Ovary (tissue), 7 donors: ENCODE measurements at regions not wholly inside any gene's neighbourhood (a gene's known extent, or its start where the extent isn't known, plus 50 kb on each side); places are given as distances from the start of the nearest gene placed in this dataset.

Experiments
- DNase-seq, 5 donors: peaks; one replicate each; pipeline ENCODE4 v3.0.0-alpha.2; 2019 to 2020
- H3K27ac ChIP-seq, 2 donors: fragments of 200-600 bp; one replicate each; pipeline versions ENCODE4 v1.5.1 to v1.8.0; 2019 to 2022
- H3K27me3 ChIP-seq: fragments of 200-600 bp; one replicate; pipeline ENCODE4 v1.8.0; 2022
- H3K36me3 ChIP-seq: fragments of 200-600 bp; sonication (generic); one replicate; pipeline ENCODE4 v1.5.1; 2019
- H3K4me1 ChIP-seq: one replicate; pipeline ENCODE4 v1.8.1; 2013; ENCODE audit warnings: mild to moderate bottlenecking, moderate library complexity; ENCODE audit not compliant: insufficient read depth
- H3K4me3 ChIP-seq: fragments of 200-600 bp; sonication (generic); one replicate; pipeline ENCODE4 v1.5.1; 2017
- H3K9me3 ChIP-seq, 2 donors: fragments of 200-600 bp in 1 of 2; sonication (generic) in 1 of 2; one replicate each; pipeline versions ENCODE4 v1.5.1 to v1.8.1; 2013 to 2019; ENCODE audit warnings: mild to moderate bottlenecking in 1 of 2, moderate library complexity in 1 of 2
- EP300 ChIP-seq: sonication (generic); formaldehyde crosslinking; IDR thresholded peaks from one replicate; pipeline ENCODE4 v1.6.1; 2017; ENCODE audit warnings: antibody characterized with exemption
- POLR2A ChIP-seq: fragments of 450-650 bp; IDR thresholded peaks from one replicate; pipeline ENCODE4 v1.6.1; 2017; ENCODE audit warnings: antibody characterized with exemption, mild to moderate bottlenecking, moderate library complexity
- WGBS, 3 donors: extraction: QIAGEN DNeasy Blood & Tissue Kit in 1 of 3; methylation state at CpG; one replicate each; pipeline versions ENCODE4 v1.1.5 to v1.1.7; 2013 to 2017; 5-methylcytosine and 5-hydroxymethylcytosine counted together
- intact Hi-C, 4 donors: fragments of 100-400 bp; cut with DNase I; formaldehyde crosslinking; loops; one replicate each; pipeline versions ENCODE4 v1.11.0 to v1.15.1; 2022 to 2023
- TF ChIP-seq, protein P1 (sequence below), 3 donors: fragments of 450-650 bp in 2 of 3; fragments of 200-600 bp in 1 of 3; IDR thresholded peaks; one replicate each; pipeline versions ENCODE4 v1.5.1 to v1.8.0; 2016 to 2022; ENCODE audit warnings: antibody characterized with exemption in 3 of 3, mild to moderate bottlenecking in 1 of 3
- donor health status: DM: no; HTN: no; CAD: no; lungs with moderate emphysema.
- donor health status: DM: no; HTN: no; CAD: no.
- donor health status: Bipolar disorder and iron deficiency.
- donor health status: DM: no; HTN: no; CAD: no.
- donor health status: DM: yes; HTN: yes; CAD: no.

DNA sequence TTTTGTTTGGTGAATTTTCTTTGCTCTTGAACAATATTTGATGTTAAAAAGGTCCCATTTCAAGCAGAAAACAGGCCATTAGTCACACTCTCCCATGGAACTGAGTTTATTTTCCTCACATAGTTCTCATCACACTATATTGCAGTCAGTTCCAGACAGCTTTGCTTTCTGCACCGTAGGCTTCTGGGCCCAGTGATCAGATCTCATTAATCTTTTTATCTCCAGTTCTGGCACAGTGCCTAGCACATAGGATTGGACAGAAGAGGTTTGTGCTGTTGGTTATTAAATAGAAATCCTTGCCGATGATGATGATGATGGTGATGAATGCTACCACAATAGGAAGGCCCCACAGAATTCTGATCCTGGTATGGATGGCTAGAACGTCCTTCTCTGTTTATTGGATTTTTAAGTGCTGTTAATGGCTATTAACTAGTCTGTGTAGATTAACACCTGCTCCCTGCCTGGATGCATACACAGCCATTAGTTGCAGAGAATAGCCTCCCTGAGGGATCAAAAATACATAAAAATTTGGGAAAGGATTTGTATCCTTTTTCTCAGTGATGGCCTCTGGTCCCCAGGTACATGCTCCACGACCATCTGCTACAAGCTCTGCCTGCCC is 52.0 kb upstream of the NTRK2 start:
- WGBS, 3 donors: 70 to 74% (median 71%) methylated on average over 4 of the region's 4 CpGs
- DNase-seq: no peak
- H3K9me3 ChIP-seq: no peaks in the 10 kb centered on the region
- no peaks in the 10 kb centered on the region for H3K36me3 ChIP-seq
- H3K27ac ChIP-seq: no peak overlapping the region
- intact Hi-C loops: no loop called here
- H3K4me1 ChIP-seq: no peaks in the 10 kb centered on the region
- no peak overlapping the region for H3K4me3 ChIP-seq
- no peaks in the 10 kb centered on the region for H3K27me3 ChIP-seq
- TF ChIP-seq POLR2A (no peak), EP300 (no peak)
- TF ChIP-seq, protein P1, sequence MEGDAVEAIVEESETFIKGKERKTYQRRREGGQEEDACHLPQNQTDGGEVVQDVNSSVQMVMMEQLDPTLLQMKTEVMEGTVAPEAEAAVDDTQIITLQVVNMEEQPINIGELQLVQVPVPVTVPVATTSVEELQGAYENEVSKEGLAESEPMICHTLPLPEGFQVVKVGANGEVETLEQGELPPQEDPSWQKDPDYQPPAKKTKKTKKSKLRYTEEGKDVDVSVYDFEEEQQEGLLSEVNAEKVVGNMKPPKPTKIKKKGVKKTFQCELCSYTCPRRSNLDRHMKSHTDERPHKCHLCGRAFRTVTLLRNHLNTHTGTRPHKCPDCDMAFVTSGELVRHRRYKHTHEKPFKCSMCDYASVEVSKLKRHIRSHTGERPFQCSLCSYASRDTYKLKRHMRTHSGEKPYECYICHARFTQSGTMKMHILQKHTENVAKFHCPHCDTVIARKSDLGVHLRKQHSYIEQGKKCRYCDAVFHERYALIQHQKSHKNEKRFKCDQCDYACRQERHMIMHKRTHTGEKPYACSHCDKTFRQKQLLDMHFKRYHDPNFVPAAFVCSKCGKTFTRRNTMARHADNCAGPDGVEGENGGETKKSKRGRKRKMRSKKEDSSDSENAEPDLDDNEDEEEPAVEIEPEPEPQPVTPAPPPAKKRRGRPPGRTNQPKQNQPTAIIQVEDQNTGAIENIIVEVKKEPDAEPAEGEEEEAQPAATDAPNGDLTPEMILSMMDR (IDR thresholded peaks at IDR 0.05): no peak
